GM12878 (cell line): ENCODE measurements at regions not wholly inside any gene's neighbourhood (a gene's known extent, or its start where the extent isn't known, plus 50 kb on each side); places are given as distances from the start of the nearest gene placed in this dataset.

Experiments used
- ATAC-seq: fragments of 200-7000 bp; cut with Tn5 transposase; 3 replicates; pipeline ENCODE4 v1.9.1; 2020; ENCODE audit warnings: mild to moderate bottlenecking, moderate library complexity
- BruUV-seq: library from RNA; stranded (reverse); fragments of 400-500 nt; replicated peaks from 2 replicates; lab custom pipeline; 2021; lab: Mats Ljungman, UMichigan
- CTCF ChIA-PET: fragments of 300-600 bp; sonication (Branson Sonifier 250); formaldehyde crosslinking; extraction: SDS; loops from one replicate; lab custom pipeline; 2021; ENCODE audit warnings: inconsistent platforms; lab: Yijun Ruan, JAX
- POLR2A ChIA-PET: fragments of 350-600 bp; formaldehyde crosslinking; extraction: SDS; loops from one replicate; lab custom pipeline; 2021; ENCODE audit warnings: inconsistent platforms; lab: Charles Lee
- RAD21 ChIA-PET: fragments of 300-600 bp; sonication (Branson Sonifier 250); formaldehyde crosslinking; loops from one replicate; lab custom pipeline; 2023; ENCODE audit warnings: antibody characterized with exemption; ENCODE audit not compliant: unreplicated experiment; lab: Charles Lee
- SMC1A ChIA-PET: fragments of 300-600 bp; sonication (Branson Sonifier 250); formaldehyde crosslinking; loops from one replicate; lab custom pipeline; 2023; ENCODE audit not compliant: unreplicated experiment, uncharacterized antibody; lab: Charles Lee
- DNase-seq: peaks from one replicate; pipeline ENCODE4 v3.0.0-alpha.2; 2011; ENCODE audit warnings: low read depth, low spot score
- FAIRE-seq: peaks from 3 replicates; lab custom pipeline; 2011; peaks lifted over from hg19 to GRCh38; lab: Jason Lieb, UNC
- H2AFZ ChIP-seq: 2 replicates; pipeline ENCODE4 v1.6.0; 2011; ENCODE audit warnings: low read depth, low read length, control low read depth; ENCODE audit not compliant: control insufficient read depth
- H3K27ac ChIP-seq: 2 replicates; pipeline ENCODE4 v1.5.1; 2011; ENCODE audit warnings: control low read depth; ENCODE audit not compliant: control insufficient read depth, insufficient read depth
- H3K27me3 ChIP-seq, 2 experiments: replicated peaks in 1 of 2; 2 replicates each; pipeline versions ENCODE4 v1.6.0 to v1.6.1; 2011; ENCODE audit warnings: low read length in 1 of 2; ENCODE audit not compliant: control insufficient read depth in 2 of 2, insufficient read depth in 2 of 2
- H3K36me3 ChIP-seq, 2 experiments: 2 replicates each; pipeline ENCODE4 v1.5.1; 2011; ENCODE audit warnings: low read length in 1 of 2; ENCODE audit not compliant: control insufficient read depth in 2 of 2, insufficient read depth in 2 of 2
- H3K4me1 ChIP-seq: 2 replicates; pipeline ENCODE4 v1.6.1; 2011; ENCODE audit warnings: mild to moderate bottlenecking, low read length, moderate library complexity, mixed read lengths; ENCODE audit not compliant: control insufficient read depth, insufficient read depth
- H3K4me2 ChIP-seq: 2 replicates; pipeline ENCODE4 v1.6.0; 2011; ENCODE audit warnings: control low read depth; ENCODE audit not compliant: control insufficient read depth, insufficient read depth
- H3K4me3 ChIP-seq: fragments of 200-600 bp; sonication (generic); 2 replicates; pipeline ENCODE4 v1.5.1; 2016
- H3K79me2 ChIP-seq: 2 replicates; pipeline ENCODE4 v1.6.0; 2011; ENCODE audit warnings: low read length; ENCODE audit not compliant: control insufficient read depth, insufficient read depth
- H3K9ac ChIP-seq: 2 replicates; pipeline ENCODE4 v1.8.0; 2011; ENCODE audit warnings: low read length, control low read depth, mixed read lengths; ENCODE audit not compliant: control insufficient read depth, insufficient read depth
- H3K9me3 ChIP-seq: replicated peaks from 3 replicates; pipeline ENCODE4 v1.5.1; 2011; ENCODE audit warnings: mild to moderate bottlenecking, low read length; ENCODE audit not compliant: control insufficient read depth, insufficient read depth
- H4K20me1 ChIP-seq: 2 replicates; pipeline ENCODE4 v1.6.0; 2011; ENCODE audit not compliant: control insufficient read depth, insufficient read depth
- ATF7 ChIP-seq: fragments of 450-650 bp; IDR thresholded peaks from 2 replicates; pipeline ENCODE4 v1.6.1; 2016; ENCODE audit warnings: low read depth, mild to moderate bottlenecking
- CREB1 ChIP-seq: IDR thresholded peaks from 2 replicates; pipeline ENCODE4 v1.6.1; 2012; ENCODE audit warnings: low read depth, mild to moderate bottlenecking, inconsistent platforms
- EGR1 ChIP-seq, 2 experiments: IDR thresholded peaks; 1 replicate in 1 of 2; 2 replicates in 1 of 2; pipeline ENCODE4 v1.6.1; 2011 to 2012; ENCODE audit warnings: low read depth in 2 of 2, low read length in 2 of 2, borderline replicate concordance in 1 of 2, mild to moderate bottlenecking in 1 of 2, moderate library complexity in 1 of 2
- FOXM1 ChIP-seq: IDR thresholded peaks from 2 replicates; pipeline ENCODE4 v1.6.1; 2012; ENCODE audit warnings: low read depth, mild to moderate bottlenecking, inconsistent platforms, low read length, moderate library complexity
- GATAD2B ChIP-seq: fragments of 450-650 bp; conservative IDR thresholded peaks from 2 replicates; pipeline ENCODE4 v1.6.1; 2017; ENCODE audit warnings: low read depth, mild to moderate bottlenecking, moderate library complexity
- HCFC1 ChIP-seq: fragments of 150-350 bp; IDR thresholded peaks from 2 replicates; pipeline ENCODE4 v1.6.1; 2014; ENCODE audit warnings: low read length
- IKZF2 ChIP-seq, 2 experiments: fragments of 450-650 bp; IDR thresholded peaks; 2 replicates each; pipeline ENCODE4 v1.6.1; 2017; ENCODE audit warnings: mild to moderate bottlenecking in 2 of 2, moderate library complexity in 2 of 2
- NFYA ChIP-seq: IDR thresholded peaks from 2 replicates; pipeline ENCODE4 v1.6.1; 2011; ENCODE audit warnings: low read depth, mild to moderate bottlenecking, low read length, improper control_type of control experiment, borderline replicate concordance
- NR2C1 ChIP-seq: fragments of 450-650 bp; IDR thresholded peaks from 2 replicates; pipeline ENCODE4 v1.6.1; 2017; ENCODE audit warnings: antibody characterized with exemption, mild to moderate bottlenecking, moderate library complexity
- PAX5 ChIP-seq: IDR thresholded peaks from 2 replicates; pipeline ENCODE4 v1.6.1; 2011; ENCODE audit warnings: low read depth, low read length, borderline replicate concordance
- PML ChIP-seq: IDR thresholded peaks from 2 replicates; pipeline ENCODE4 v1.6.1; 2012; ENCODE audit warnings: low read length, inconsistent platforms
- WGBS: methylation state at CpG from one replicate; pipeline ENCODE4 v1.1.6; 2016; ENCODE audit warnings: low lambda C conversion rate; ENCODE audit not compliant: insufficient replicate concordance, insufficient coverage; ENCODE audit errors: missing lambda C conversion rate; 5-methylcytosine and 5-hydroxymethylcytosine counted together
- in situ Hi-C: fragments of 300-500 bp; cut with MboI; formaldehyde crosslinking; loops from 9 replicates; pipeline ENCODE4 v1.14.3; 2018; ENCODE audit warnings: mixed read lengths
- intact Hi-C: fragments of 100-400 bp; cut with micrococcal nuclease; formaldehyde crosslinking; loops from one replicate; pipeline ENCODE4 v1.14.2; 2022; ENCODE audit not compliant: unreplicated experiment
- TF ChIP-seq, protein P1 (sequence below): IDR thresholded peaks from 2 replicates; pipeline ENCODE4 v1.6.1; 2012; ENCODE audit warnings: low read depth, low read length, improper control_type of control experiment

DNA sequence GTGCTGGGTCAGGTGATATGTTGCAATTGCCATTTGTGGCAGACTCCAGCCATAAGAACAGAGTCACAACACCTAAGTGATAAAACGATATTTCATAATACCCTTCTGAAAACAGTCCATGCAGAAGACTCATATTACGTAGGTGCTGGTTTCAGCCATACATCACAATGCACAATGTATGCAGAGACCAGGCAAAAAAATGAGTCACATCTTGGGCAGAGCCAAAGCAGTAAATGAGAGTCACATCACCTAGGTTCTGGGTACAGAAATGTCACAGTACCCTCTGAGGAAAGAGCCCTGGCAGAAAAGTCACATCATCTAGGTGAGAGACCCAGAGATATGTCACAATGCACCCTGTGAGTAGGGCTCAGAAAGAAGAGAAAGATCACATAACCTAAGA is 125.2 kb upstream of the ZNF91 start:
- no peak for FAIRE-seq
- no peaks in the 10 kb centered on the region for H3K79me2 ChIP-seq
- H3K4me2 ChIP-seq = no peak overlapping the region
- WGBS = 5% methylated on average over 2 of the region's 2 CpGs
- no peaks in the 10 kb centered on the region for H3K36me3 ChIP-seq
- no peak overlapping the region for H3K27ac ChIP-seq
- H4K20me1 ChIP-seq = no peaks in the 10 kb centered on the region
- BruUV-seq = no TSS peak
- RAD21 ChIA-PET = no interaction called here
- no peak for TF ChIP-seq NR2C1
- no peak for TF ChIP-seq GATAD2B
- TF ChIP-seq PAX5 = no peak
- TF ChIP-seq, protein P1, sequence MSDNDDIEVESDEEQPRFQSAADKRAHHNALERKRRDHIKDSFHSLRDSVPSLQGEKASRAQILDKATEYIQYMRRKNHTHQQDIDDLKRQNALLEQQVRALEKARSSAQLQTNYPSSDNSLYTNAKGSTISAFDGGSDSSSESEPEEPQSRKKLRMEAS = no peak
- no peak for TF ChIP-seq PML
- TF ChIP-seq HCFC1 = no peak
- TF ChIP-seq FOXM1 = no peak
- no peak for TF ChIP-seq IKZF2 (IDR thresholded peaks at IDR 0.05)
- TF ChIP-seq, all 136 proteins: peak for 0
- Histone ChIP-seq H3K9ac (no peak overlapping the region), H3K4me1 (no peaks in the 10 kb centered on the region), H3K27me3 (no peaks in the 10 kb centered on the region), H2AFZ (no peak overlapping the region), H3K4me3 (no peak overlapping the region), H3K9me3 (no peaks in the 10 kb centered on the region; the same call in 2 of the 3 replicates)
- ChIA-PET SMC1A (no interaction called here), POLR2A (no interaction called here), CTCF (no interaction called here)
- in situ Hi-C loops = no loop called here
- intact Hi-C loops = no loop called here
- ATAC-seq = no peak
- no peak for DNase-seq

DNA sequence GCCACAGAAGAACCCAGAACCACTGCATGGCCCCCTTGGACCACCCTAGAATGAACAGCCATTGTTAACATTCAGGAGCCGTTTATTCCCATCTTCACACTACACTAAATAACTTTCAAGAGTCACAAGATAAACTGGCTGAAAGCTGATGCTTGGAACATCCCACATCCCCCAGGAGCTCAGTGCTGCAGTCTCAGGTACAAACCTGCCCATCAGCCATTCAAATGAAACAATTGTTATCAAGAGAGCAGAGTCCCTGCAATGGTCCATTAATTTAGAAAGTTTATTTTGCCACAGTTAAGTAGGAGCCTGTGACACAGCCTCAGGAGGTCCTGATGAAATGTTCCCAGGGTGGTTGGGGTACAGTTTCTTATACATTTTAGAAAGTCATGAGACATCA is 123.8 kb upstream of the ZNF91 start:
- in situ Hi-C loops (no loop called here), intact Hi-C loops (no loop called here)
- ChIA-PET CTCF (no interaction called here), SMC1A (no interaction called here), RAD21 (no interaction called here), POLR2A (no interaction called here)
- Histone ChIP-seq H3K36me3 (no peaks in the 10 kb centered on the region), H3K4me2 (no peak overlapping the region), H3K79me2 (no peaks in the 10 kb centered on the region), H3K9me3 (no peaks in the 10 kb centered on the region; the same call in 2 of the 3 replicates), H3K4me3 (no peak overlapping the region), H2AFZ (no peak overlapping the region), H3K4me1 (no peaks in the 10 kb centered on the region), H3K9ac (no peak overlapping the region), H3K27me3 (no peaks in the 10 kb centered on the region), H4K20me1 (no peaks in the 10 kb centered on the region), H3K27ac (no peak overlapping the region)
- no peak for FAIRE-seq
- WGBS = 7% methylated on average over 1 of the region's 1 CpG
- no peak for ATAC-seq
- no TSS peak for BruUV-seq
- no peak for TF ChIP-seq CREB1
- TF ChIP-seq NFYA = no peak
- TF ChIP-seq PAX5 = no peak
- TF ChIP-seq EGR1 (IDR thresholded peaks at IDR 0.05; ENCODE audit: borderline replicate concordance in 1 of 2, low read depth in 2 of 2, low read length in 2 of 2) = no peak
- TF ChIP-seq ATF7 = no peak
- no peak for DNase-seq
